ENCODE measurements at regions not wholly inside any gene's neighbourhood (a gene's known extent, or its start where the extent isn't known, plus 50 kb on each side); places are given as distances from the start of the nearest gene placed in this dataset.

DNA sequence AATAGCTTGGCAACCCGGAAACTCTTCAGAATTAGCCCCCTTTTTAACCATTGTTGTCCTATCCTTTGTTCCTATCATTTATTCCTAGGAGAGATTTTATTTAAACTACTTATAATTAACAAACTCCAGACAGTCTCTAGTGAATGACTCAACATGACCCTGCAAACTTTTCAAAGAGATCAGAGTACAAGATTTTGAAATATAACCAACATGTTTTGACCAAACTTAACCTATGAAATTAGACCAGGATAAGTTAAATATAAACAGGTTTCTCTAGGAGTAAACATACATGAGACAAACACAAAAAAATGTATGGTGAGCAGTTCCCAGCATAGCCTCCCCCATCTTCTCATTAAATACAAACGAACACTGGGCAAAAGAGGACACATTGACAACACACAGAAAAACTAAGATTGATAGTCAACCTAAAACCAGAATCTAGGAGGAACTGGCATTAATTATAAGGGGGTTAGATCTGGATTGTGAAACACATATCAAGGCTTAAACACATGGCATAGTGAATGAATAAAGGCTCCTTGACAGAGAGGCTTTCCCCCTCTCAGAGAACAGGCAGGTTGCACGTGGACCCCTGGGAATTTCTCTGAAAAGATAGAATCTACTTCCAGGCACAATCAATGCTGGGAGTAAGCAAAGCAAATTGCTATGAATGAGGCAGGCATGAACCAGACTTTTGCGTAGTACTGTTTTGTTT is 284.1 kb downstream of the IRS1 start (continued):
- 0 out of 2 replicates have a peak, but pooled peaks have one; percentile 27 for TF ChIP-seq RERE (CRISPR knock-in tag; IDR thresholded peaks at IDR 0.05; ENCODE audit: low read depth)
- TF ChIP-seq ZMYM2 (CRISPR knock-in tag; IDR thresholded peaks at IDR 0.05): peak; percentile 81
- TF ChIP-seq, protein P1, sequence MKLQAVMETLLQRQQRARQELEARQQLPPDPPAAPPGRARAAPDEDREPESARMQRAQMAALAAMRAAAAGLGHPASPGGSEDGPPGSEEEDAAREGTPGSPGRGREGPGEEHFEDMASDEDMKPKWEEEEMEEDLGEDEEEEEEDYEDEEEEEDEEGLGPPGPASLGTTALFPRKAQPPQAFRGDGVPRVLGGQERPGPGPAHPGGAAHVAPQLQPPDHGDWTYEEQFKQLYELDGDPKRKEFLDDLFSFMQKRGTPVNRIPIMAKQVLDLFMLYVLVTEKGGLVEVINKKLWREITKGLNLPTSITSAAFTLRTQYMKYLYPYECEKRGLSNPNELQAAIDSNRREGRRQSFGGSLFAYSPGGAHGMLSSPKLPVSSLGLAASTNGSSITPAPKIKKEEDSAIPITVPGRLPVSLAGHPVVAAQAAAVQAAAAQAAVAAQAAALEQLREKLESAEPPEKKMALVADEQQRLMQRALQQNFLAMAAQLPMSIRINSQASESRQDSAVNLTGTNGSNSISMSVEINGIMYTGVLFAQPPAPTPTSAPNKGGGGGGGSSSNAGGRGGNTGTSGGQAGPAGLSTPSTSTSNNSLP (IDR thresholded peaks at IDR 0.05; ENCODE audit: low read depth, low read length): peak; percentile 84; the same call in 1 of the 2 replicates
- TF ChIP-seq HMGXB3 (CRISPR knock-in tag; IDR thresholded peaks at IDR 0.05; ENCODE audit: borderline replicate concordance): 0 out of 2 replicates have a peak, but pooled peaks have one; percentile 42
- no peak for TF ChIP-seq ZNF562 (CRISPR knock-in tag; IDR thresholded peaks at IDR 0.05; ENCODE audit: borderline replicate concordance)
- TF ChIP-seq SALL1 (CRISPR knock-in tag; IDR thresholded peaks at IDR 0.05): peak; percentile 53; the same call in 1 of the 2 replicates
- 0 out of 2 replicates have a peak, but pooled peaks have one; percentile 5 for TF ChIP-seq HHEX (CRISPR knock-in tag; IDR thresholded peaks at IDR 0.05)
- peak; percentile 98 for TF ChIP-seq BCL6 (CRISPR knock-in tag; IDR thresholded peaks at IDR 0.05)
- no peak; the same call in 1 of the 2 replicates for TF ChIP-seq ZSCAN22 (CRISPR knock-in tag; IDR thresholded peaks at IDR 0.05)
- peak; percentile 57; the same call in 1 of the 2 replicates for TF ChIP-seq MBD4 (IDR thresholded peaks at IDR 0.05; ENCODE audit: borderline replicate concordance, low read length)
- TF ChIP-seq, protein P2, sequence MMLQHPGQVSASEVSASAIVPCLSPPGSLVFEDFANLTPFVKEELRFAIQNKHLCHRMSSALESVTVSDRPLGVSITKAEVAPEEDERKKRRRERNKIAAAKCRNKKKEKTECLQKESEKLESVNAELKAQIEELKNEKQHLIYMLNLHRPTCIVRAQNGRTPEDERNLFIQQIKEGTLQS (CRISPR knock-in tag; IDR thresholded peaks at IDR 0.05): peak; percentile 22; the same call in 1 of the 2 replicates
- no peak for TF ChIP-seq ZNF44 (CRISPR knock-in tag; IDR thresholded peaks at IDR 0.05)
- peak; percentile 51 to 54; a peak in 3 of 4 replicates for TF ChIP-seq MAFK (conservative IDR thresholded peaks at IDR 0.05 in 1 of 2, IDR thresholded peaks at IDR 0.05 in 1 of 2; ENCODE audit: low read length in 2 of 2)
- 0 out of 2 replicates have a peak, but pooled peaks have one; percentile 53 for TF ChIP-seq WIZ (CRISPR knock-in tag; IDR thresholded peaks at IDR 0.05)
- TF ChIP-seq MAZ (IDR thresholded peaks at IDR 0.05; ENCODE audit: borderline replicate concordance, low read depth, low read length): no peak
- TF ChIP-seq MAZ (CRISPR knock-in tag; IDR thresholded peaks at IDR 0.05; ENCODE audit: low read depth): peak; percentile 55; the same call in 1 of the 2 replicates
